IMR-90 (cell line): ENCODE measurements at regions not wholly inside any gene's neighbourhood (a gene's known extent, or its start where the extent isn't known, plus 50 kb on each side); places are given as distances from the start of the nearest gene placed in this dataset.

ENCODE experiments used
- CHD1 ChIP-seq: IDR thresholded peaks from 2 replicates; pipeline ENCODE4 v1.6.1; 2012; ENCODE audit warnings: low read depth, low read length, improper control_type of control experiment
- CTCF ChIP-seq: conservative IDR thresholded peaks from 2 replicates; pipeline ENCODE4 v1.5.1; 2012; ENCODE audit warnings: mild to moderate bottlenecking, low read depth, low read length, improper control_type of control experiment
- FOS ChIP-seq: fragments of 150-350 bp; IDR thresholded peaks from 2 replicates; pipeline ENCODE4 v1.6.1; 2016; ENCODE audit warnings: low read depth, low read length
- MAFK ChIP-seq: IDR thresholded peaks from 2 replicates; pipeline ENCODE4 v1.6.1; 2012; ENCODE audit warnings: low read depth, low read length, improper control_type of control experiment
- MAZ ChIP-seq: IDR thresholded peaks from 2 replicates; pipeline ENCODE4 v1.6.1; 2012; ENCODE audit warnings: low read depth, mild to moderate bottlenecking, low read length, improper control_type of control experiment, moderate library complexity, borderline replicate concordance
- NFE2L2 ChIP-seq: fragments of 150-350 bp; IDR thresholded peaks from 2 replicates; pipeline ENCODE4 v1.6.1; 2016; ENCODE audit warnings: low read depth, mild to moderate bottlenecking, low read length
- POLR2A ChIP-seq: IDR thresholded peaks from 2 replicates; pipeline ENCODE4 v1.6.1; 2012; ENCODE audit warnings: mild to moderate bottlenecking, low read depth, low read length
- RAD21 ChIP-seq: IDR thresholded peaks from 2 replicates; pipeline ENCODE4 v1.6.1; 2012; ENCODE audit warnings: low read length, improper control_type of control experiment
- RCOR1 ChIP-seq: IDR thresholded peaks from 2 replicates; pipeline ENCODE4 v1.6.1; 2012; ENCODE audit warnings: mild to moderate bottlenecking, low read length, improper control_type of control experiment; ENCODE audit not compliant: insufficient replicate concordance
- RFX5 ChIP-seq: IDR thresholded peaks from 2 replicates; pipeline ENCODE4 v1.8.0; 2012; ENCODE audit warnings: low read depth, mild to moderate bottlenecking, low read length, moderate library complexity
- SMC3 ChIP-seq: fragments of 150-350 bp; IDR thresholded peaks from 2 replicates; pipeline ENCODE4 v1.6.1; 2016; ENCODE audit warnings: low read depth, mild to moderate bottlenecking, antibody characterized with exemption, low read length, moderate library complexity
- TF ChIP-seq, protein P1 (sequence below): fragments of 150-350 bp; IDR thresholded peaks from 2 replicates; pipeline ENCODE4 v1.6.1; 2017; ENCODE audit warnings: mild to moderate bottlenecking, antibody characterized with exemption, low read length, low read depth

- TF ChIP-seq FOS = no peak
- no peak for TF ChIP-seq CTCF
- TF ChIP-seq MAZ = no peak
- no peak for TF ChIP-seq SMC3
- TF ChIP-seq POLR2A = no peak
- TF ChIP-seq, protein P1, sequence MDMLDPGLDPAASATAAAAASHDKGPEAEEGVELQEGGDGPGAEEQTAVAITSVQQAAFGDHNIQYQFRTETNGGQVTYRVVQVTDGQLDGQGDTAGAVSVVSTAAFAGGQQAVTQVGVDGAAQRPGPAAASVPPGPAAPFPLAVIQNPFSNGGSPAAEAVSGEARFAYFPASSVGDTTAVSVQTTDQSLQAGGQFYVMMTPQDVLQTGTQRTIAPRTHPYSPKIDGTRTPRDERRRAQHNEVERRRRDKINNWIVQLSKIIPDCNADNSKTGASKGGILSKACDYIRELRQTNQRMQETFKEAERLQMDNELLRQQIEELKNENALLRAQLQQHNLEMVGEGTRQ = no peak
- TF ChIP-seq RFX5 = no peak
- TF ChIP-seq RCOR1 = no peak
- no peak for TF ChIP-seq CHD1
- TF ChIP-seq NFE2L2 = no peak
- TF ChIP-seq RAD21 = no peak
- TF ChIP-seq MAFK = no peak
These were observed 339.8 kb upstream of the OBI1 start for GRCh38 chr13:78998630-78999315.
